GDM1 (cell line): ENCODE measurements at regions not wholly inside any gene's neighbourhood (a gene's known extent, or its start where the extent isn't known, plus 50 kb on each side); places are given as distances from the start of the nearest gene placed in this dataset.

Experiments used
- DNase-seq: peaks from one replicate; lab custom pipeline; 2025; lab: John Stamatoyannopoulos, UW

DNA sequence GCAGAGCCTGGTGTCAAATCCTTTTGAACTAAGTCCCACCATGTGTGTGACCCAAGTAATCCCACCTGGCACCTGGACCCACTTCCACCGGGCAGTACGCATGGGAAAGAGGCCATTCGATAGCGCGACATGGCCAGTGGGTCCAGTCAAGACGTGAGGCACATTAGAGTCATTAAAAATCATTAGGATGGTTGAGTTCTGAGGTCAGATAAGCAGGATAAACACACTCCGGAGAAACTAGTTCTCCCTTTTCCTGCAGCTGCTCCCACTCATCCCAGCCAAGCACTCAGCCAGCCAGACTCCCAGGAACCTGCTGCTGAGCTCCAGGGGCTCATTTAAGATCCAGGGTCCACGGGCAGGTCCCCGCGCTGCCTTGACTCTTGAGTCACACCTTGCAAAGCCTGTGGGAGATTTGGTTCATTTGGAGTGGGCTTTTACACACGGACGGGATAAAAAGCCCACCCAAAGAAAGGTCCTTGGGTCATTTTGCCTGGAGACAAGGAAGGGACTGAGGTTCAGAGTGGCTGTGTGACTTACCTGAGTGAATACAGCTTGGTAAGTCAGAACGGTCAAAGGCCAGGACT, 313.9 kb downstream of the BCL11B start:
- DNase-seq = no peak

DNA sequence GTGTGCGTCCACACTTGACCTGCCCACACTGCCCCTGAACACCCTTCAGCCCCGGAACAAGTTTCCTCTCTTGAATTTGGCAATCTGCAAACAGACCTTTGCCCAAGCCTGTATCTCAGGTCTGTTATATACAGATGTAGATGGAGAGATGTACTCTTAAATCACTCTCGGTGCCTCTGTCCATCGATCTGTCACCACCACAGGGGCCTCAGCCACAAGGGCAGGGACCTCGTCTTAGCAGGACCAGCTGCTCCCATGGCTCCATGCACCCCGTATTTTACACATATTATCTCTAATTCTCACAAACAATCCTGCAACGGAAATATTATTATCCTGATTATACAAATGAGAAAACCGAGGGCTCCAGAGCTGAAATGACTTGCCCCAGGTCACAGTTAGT, 313.4 kb downstream of the BCL11B start:
- DNase-seq = no peak

DNA sequence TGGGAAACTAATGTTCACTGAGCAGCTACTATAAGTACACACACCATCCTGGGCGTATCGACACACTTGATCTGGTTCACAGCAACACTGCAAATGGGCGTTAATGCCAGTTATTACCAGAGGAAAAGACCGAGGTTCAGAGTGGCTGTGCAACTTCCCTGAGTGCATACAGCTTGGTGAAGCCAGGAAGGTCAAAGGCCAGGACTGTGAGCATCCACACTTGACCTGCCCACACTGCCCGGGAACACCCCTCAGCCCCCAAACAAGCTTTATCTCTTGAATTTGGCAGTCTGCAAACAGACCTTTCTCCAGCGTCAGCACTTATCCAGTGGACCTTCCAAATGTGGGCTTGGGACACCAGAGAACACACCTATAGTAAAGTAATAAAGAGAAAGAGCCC, 312.6 kb downstream of the BCL11B start:
- no peak for DNase-seq

DNA sequence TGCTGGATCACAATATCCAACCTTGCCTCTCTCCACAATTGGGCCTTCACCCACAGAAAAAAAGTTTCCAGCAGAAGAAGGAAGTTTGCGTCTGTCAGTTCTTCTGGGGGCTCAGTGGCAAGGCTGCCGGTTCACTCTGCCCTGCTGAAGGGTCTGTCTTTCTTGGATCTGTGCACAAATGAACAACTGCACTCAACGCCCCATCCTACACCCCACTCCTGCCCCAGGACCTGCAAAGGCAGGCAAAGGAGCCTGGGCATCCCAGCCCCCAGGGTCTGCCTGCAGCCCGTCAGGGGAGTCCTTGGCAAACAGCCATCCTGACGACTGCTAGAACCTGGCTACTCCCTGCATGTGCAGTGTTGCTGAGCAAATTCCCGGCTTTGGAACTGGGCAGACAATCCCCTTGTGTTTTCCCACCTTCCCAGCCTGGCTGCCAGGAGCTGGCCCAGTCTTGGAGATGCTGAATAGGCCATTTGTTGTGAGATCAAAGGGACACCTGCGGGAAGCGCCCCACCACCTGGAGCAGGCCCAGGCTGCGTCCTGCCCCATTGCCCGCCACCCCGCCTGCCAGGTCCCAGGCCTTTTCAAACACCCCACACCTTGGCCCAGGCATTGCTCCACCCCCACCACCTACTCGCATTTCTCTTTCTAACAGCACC, 311.9 kb downstream of the BCL11B start:
- no peak for DNase-seq

DNA sequence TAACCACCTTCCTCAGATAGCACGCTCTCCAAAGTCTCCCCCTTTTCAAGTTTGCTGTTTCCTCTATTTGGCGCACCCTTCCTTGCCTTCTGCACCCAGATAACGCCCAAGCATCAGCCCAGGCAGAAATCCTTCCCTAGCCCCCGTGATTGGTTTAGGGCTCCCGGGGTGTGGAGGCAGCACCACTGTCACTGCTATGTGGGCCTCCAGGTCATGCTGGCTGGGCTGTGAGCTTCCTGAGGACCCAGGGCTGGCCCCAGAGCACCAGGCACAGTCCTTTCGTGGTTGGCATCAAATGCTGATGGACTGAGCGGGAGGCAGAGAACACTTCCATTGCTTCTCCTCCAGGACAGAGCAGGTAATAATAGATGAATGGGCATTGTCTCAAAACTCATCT, 311.4 kb downstream of the BCL11B start:
- DNase-seq = no peak

DNA sequence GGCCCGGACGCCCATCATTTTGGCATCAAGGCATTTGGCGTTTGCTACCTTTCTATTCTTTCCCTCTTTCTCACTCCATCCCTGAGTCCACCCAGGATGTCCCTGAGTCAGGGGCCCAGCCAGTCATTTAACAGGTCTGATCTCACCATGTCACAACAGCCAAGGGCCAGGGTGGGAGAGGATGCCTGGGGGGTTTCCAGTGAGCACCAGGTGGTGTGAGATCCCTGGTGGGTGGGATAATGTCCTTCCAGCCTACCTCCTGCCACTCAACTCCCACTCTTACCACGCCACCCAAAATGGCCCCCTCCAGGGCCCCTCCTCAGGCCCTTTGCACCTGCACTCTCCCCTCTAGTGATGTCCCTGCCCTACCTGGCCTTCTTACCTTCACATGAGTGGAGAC, 310.8 kb downstream of the BCL11B start:
- DNase-seq = no peak

DNA sequence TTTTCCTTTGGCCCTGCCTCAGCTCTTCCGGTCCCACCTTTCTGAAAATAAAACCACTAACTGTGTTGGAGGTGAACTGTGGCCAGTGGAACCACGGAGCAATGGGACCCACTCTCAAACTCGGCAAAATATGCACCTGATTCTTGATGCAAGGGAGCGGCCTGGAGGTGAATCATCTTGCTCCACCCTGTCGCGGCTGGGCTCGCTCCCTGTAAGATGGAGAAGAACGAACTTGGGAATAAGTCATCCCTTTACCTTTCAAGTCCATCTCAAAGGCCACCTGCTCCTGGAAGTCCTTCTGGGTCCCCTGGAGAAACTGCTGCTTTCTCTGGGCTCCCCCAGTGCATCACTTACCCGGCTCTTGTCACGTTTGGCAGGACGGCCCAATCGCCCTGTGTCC, 309.9 kb downstream of the BCL11B start:
- DNase-seq = no peak

DNA sequence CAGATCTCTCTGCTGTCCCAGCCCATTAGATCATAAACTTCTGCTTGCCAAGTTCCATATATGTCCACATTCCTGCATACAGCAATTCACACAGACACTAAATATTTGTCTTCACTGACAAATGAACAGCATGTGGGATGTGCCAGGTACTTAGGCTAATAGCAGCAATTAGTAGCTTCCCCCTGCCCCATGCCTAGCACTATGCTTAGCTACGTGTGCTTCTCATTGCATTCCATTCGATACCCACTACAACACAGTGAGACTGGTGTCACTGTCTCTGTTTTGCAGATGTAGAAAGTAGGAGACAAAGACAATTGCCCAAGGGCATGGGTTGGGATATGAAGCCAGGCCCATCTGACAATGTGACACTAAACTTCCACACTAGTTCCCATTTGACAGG, 308.4 kb downstream of the BCL11B start:
- no peak for DNase-seq

DNA sequence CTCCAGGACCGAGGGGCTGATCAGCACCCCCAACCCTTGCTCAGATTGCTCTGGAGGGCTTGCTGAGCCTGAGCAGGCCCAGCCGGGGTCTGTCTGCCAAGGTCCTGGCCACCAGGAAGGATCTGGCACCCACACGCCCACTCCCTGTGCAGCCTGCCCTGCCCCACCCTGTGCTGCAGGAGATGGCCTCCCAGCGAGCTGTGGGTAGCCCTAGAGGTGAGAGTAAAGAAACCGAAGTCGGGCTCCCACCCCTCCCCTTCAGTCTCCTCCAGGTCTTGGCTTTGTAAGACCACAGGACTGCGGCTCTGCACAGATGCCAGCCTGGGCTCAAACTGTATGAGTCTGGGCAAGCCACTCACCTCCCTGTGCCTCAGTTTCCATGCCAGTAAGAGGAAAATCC, 307.8 kb downstream of the BCL11B start:
- no peak for DNase-seq

DNA sequence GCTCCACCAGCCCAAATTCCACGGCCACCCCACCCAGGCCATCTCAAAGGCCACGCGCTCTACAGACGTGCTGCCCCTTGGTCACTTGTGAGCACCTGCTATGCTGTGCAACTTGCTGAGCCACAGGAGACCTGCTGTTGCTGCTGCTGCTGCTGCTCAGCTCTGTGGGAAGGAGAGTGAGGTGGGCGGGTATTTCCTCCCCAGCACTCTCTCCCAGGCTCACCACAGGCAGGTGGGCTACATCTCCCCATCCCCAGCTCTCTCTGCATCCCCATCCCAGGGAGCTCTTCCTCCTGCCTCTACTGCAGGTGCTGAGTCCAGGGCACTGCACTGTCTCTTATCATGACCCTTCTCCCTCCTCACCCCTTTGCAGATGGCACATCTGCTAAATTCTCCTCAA, 306.9 kb downstream of the BCL11B start:
- no peak for DNase-seq

DNA sequence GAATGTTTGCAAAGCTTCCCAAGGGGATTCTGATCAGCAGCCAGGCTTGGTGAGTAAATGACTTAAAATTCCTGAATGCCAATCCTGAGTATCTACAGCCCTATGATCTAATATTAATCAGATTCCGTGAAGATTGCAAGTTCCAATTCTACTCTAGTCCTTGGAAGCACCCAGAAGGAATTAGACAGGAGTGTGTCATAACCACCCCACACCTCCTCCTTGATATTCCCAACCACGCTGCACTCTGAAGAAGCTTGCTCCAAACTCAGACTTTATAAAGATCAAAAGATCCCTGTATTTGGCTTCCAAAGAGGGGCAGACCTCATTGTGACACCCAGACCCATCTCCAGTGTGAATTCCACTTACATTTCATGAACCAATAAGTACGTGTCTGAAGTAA, 306.0 kb downstream of the BCL11B start:
- DNase-seq = no peak

DNA sequence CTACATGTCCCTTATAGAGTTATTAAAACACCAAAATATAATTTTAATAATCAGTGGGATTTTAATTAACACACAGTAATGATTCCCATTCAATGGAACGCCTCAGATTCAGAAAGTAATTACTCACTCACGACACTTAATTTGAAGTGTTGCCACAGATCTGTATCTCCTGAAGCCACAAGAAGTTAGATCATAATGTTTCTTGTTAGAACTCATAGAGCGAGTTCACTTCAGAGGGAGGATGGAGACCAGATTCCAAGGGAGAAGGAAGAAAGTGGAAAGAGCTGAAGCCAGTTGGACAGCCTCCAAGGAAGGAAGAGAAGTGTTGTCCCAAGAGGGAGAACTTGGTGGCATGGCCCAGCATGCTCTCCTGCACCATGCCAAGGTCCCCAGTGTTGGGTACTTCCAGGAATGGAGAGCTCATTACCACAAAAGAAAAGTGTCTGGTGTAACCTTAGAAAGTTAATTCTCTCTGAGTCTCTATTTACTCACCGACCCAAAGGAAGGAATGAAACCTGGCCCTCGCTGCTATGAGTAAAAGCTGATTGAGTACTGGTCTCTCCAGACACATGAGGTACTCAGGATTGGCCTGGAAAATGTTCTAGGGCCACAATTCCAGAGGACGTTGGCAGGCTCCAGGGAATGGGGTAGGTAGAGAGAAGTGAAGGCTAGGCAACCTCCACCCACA, 305.4 kb downstream of the BCL11B start:
- DNase-seq = no peak

DNA sequence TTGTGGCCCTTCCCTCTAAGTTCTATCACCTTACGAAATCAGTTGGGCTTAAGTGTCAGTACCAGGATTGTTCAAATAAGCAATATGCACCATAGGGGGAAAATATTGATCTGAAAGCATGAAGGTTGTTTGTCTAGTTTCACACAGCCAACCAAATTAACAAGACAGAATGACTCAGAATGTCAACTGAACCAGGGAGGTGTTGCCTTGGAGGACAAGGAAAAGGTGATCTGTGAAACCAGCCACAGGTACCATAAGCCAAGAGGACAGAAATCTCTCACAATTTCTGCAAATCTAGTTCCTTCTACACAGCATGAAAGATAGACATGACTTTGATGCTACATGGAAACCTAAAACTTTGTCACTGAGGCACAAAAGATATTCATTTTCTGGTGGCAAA, 297.9 kb downstream of the BCL11B start:
- no peak for DNase-seq

DNA sequence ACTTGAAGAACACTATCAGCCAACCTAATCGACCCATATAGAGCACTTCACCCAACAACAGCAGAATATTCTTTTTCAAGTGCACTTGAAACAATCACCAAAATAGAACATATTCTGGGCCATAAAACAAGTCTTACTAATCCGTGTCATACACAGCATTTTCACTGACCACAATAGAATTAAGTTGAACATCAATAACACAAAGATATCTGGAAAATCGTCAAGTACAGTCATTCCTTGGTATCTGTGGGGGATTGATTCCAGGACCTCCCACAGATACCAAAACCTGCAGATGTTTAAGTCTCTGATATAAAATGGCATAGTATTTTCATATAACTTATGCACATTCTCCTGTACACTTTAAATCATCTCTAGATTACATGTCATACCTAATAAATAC, 295.7 kb downstream of the BCL11B start:
- no peak for DNase-seq

DNA sequence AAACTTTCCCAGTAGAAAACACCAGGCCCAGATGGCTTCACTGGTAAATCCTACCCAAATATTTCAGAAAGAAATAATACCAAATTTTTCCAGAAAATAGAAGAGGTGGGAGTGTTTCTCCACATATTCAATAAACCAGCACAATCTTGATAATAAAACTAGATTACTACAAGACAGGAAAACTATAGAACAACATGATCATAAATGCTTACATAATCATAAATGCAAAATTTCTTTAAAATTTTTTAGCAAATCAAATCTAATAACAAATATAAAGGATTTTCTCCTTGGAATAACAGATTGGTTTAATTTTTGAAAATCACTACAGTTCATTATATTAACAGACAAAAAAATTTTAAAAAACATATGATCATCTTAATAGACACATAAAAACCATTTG, 294.5 kb downstream of the BCL11B start:
- DNase-seq = no peak

DNA sequence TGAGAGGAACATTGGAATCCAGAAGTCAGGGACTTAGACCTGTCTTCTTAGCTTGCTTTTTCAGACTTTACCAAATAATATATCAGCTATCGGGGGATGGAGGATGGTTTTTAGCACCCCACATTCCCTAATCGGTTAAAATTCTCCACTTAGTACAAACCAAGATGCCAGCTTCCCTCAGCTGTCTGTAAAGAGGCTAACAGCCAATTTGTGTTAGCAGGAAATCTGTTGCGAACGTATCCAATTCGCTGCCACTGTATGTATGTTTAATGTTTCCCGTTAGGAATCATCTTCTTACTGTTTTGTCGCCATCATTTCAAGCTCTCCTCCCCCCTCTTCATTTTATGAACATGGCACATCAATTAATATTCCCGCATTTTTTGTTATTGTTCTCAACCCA, 289.0 kb downstream of the BCL11B start:
- no peak for DNase-seq

DNA sequence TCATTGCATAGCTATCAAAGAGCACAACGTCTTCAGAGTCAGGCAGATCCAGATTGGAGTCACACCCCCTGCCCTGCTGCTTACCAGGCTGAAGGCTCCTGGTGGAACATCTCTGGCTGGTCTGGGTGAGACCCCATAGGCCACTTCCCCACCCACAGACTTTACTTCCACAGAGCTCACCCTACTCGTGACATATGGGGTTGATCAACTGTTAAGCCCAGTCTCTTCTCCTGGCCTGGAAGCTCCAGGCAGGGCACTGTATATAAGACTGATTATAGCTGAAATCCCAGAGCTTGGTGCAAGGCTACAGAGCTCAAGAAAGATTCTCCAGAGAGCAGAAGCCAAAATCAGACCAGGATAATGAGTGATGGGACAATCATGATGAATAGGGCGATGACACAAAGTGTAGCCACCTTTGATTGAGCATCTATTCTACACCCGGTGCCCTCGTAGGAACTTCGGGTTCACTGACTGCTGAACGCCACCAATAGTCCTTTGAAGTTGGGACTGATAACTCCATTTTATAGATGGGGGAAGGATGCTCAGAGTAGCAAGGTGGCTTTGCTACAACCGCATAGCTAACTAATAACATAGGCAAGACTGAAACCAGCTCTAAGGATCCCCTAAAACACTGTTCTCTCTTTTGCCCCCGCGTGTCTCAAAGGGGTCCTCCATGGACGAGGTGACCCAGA, 287.8 kb downstream of the BCL11B start:
- DNase-seq = no peak

DNA sequence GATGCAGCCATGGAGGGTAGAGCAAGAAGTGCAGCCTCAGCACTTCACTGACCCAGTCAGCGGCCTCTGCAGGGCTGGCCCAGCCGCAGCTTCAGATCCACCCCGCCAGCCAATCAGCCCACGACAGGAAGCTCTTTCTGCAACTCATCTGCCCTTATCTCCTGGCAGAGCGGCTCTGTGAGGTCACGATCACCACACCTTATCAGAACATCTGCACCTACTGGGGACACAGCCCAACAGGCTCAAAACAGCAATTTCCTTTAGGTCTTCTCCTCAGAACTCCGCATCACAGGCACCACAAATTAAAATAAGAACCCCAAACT, 287.3 kb downstream of the BCL11B start:
- DNase-seq = no peak

DNA sequence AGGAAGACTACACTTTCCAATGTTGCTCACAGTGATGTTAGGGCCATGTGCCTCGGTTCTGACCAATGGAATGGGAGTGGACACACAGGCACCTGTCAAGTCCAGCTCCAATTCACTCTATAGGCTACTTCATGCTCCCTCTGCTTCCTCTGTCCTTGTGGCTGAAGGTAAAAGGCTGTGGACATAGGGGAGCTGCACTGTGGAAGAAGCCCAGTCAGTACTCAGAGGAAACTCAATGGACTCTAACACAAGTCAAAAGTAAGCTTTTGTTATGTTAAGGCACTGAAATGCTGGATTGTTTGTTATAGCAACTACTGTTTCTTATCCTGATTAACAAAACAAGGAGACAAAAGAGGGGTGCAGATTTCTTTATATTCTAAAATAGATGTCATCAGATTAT, 278.2 kb downstream of the BCL11B start:
- DNase-seq = no peak

DNA sequence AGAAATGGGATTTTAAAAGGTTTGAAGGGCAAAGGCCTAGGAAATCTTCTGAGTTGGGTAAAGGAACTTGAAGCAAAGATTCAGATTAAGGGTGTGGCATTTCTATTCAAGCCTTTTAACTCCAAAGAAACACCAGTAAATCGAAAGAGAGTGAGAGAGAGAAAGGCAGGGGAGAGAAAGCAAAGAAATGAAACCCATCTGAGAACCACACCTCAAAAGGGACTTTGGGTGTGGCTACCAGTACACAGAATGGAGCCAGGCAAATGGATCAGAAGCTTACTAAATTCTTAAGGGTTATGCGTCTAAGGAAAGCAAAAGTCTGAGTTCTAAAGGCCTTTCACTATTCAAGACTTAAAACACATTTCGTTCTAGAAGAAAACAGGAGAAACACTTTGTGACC, 277.4 kb downstream of the BCL11B start:
- no peak for DNase-seq

DNA sequence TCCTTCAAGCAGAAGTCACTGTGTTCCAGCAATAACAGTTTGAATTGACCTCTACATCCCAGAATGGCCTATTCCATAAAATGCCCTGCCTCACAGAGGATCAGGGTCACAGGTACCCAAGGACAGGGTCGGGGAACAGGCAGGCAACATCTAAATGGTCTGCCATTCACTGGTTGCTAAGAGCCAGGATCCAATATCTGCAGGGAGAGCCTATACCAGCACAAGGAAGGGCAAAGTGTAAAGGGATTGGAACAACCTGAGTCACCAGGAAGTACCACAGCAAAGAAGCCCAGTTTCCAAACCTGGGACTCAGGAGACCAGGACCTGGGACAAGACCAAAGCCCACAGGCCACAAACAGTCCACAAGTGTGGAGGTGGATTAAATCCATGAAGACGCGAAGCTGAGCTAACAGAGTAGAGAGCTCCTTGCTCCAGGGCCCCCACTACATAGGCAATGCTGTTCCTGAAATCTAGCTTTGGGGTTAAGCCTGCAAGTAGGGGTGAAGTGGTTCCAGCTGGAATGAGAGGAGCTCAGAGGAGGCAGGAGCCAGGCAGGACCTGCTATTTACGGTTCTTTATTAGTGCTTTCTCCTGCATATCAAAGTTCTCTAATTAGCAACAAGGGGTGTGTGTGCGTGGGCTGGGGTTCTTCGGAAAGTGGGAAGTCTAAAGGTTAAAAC, 274.3 kb downstream of the BCL11B start:
- DNase-seq = no peak

DNA sequence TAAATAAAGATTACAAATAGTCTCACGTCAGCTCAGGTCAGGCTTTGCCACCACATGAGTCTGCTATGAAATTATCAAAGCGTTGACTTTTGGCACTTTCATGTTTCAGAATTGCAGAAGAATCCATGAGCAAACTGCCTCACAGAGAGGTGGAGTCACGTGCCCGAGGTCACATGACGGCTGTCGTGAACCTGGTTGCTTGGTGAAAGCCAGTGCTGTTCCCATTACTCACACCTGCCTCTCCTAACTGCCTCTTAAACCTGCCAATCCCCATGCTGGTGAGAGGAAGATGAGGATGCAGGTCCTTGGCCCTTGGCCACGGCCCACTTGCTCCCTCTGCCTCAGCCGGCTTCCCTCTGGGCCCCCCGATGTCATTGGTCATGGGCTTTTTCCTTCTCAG, 272.7 kb downstream of the BCL11B start:
- no peak for DNase-seq

DNA sequence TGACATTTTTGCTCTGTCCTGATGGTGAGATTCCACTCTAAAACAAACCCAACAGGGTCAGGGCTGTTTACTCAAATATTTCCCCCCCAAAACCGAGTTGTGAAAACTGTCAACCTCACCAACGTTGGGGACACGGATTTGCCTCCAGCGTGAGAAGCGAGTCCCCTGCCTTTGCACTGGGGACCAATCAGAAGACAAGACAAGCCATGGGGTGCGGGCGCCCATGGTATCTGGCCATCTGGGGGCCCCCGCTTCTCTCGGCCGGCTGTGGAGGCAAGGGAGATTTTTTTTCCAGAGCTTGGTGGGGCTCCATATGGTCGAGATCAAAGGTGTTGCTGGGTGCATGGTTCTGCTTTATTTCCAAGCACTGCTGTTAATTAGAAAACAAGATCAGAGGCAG, 272.1 kb downstream of the BCL11B start:
- DNase-seq = no peak
